ENCODE measurements at regions not wholly inside any gene's neighbourhood (a gene's known extent, or its start where the extent isn't known, plus 50 kb on each side); places are given as distances from the start of the nearest gene placed in this dataset.

GRCh38 chr9:26261503-26262330, 583.5 kb upstream of the TUSC1 start (continued):
- TF ChIP-seq, protein P1, sequence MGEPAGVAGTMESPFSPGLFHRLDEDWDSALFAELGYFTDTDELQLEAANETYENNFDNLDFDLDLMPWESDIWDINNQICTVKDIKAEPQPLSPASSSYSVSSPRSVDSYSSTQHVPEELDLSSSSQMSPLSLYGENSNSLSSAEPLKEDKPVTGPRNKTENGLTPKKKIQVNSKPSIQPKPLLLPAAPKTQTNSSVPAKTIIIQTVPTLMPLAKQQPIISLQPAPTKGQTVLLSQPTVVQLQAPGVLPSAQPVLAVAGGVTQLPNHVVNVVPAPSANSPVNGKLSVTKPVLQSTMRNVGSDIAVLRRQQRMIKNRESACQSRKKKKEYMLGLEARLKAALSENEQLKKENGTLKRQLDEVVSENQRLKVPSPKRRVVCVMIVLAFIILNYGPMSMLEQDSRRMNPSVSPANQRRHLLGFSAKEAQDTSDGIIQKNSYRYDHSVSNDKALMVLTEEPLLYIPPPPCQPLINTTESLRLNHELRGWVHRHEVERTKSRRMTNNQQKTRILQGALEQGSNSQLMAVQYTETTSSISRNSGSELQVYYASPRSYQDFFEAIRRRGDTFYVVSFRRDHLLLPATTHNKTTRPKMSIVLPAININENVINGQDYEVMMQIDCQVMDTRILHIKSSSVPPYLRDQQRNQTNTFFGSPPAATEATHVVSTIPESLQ (CRISPR knock-in tag; IDR thresholded peaks at IDR 0.05) = no peak

GRCh38 chr9:26260238-26260637, 582.0 kb upstream of the TUSC1 start:
- peaks cover 4% of the 10 kb centered on the region; the same call in 1 of the 2 replicates for H3K36me3 Mint-ChIP-seq
- H3K4me1 Mint-ChIP-seq = peaks cover 6% of the 10 kb centered on the region
- DNase-seq (ENCODE audit: low spot score) = no peak
- H3K4me3 Mint-ChIP-seq = no peak overlapping the region
- peaks cover 33% of the 10 kb centered on the region for H3K9me3 Mint-ChIP-seq
- ChIA-PET CTCF (no interaction called here), POLR2A (no interaction called here)
- ATAC-seq = no peak
- no peaks in the 10 kb centered on the region; the same call in none of the 2 replicates for H3K27me3 Mint-ChIP-seq (ENCODE audit: low read depth)
- no peak overlapping the region for H3K27ac Mint-ChIP-seq
- TF ChIP-seq ATF3 (CRISPR knock-in tag; conservative IDR thresholded peaks at IDR 0.05) = no peak
- no peak for TF ChIP-seq TCF7 (CRISPR knock-in tag; IDR thresholded peaks at IDR 0.05; ENCODE audit: low read depth)
- no peak for TF ChIP-seq NR2C2 (CRISPR knock-in tag; IDR thresholded peaks at IDR 0.05)
- no peak for TF ChIP-seq CREB1 (CRISPR knock-in tag; IDR thresholded peaks at IDR 0.05)
- no peak for TF ChIP-seq RELA (CRISPR knock-in tag; IDR thresholded peaks at IDR 0.05; ENCODE audit: borderline replicate concordance)
- no peak for TF ChIP-seq GTF2I (CRISPR knock-in tag; conservative IDR thresholded peaks at IDR 0.05)
- TF ChIP-seq, protein P2, sequence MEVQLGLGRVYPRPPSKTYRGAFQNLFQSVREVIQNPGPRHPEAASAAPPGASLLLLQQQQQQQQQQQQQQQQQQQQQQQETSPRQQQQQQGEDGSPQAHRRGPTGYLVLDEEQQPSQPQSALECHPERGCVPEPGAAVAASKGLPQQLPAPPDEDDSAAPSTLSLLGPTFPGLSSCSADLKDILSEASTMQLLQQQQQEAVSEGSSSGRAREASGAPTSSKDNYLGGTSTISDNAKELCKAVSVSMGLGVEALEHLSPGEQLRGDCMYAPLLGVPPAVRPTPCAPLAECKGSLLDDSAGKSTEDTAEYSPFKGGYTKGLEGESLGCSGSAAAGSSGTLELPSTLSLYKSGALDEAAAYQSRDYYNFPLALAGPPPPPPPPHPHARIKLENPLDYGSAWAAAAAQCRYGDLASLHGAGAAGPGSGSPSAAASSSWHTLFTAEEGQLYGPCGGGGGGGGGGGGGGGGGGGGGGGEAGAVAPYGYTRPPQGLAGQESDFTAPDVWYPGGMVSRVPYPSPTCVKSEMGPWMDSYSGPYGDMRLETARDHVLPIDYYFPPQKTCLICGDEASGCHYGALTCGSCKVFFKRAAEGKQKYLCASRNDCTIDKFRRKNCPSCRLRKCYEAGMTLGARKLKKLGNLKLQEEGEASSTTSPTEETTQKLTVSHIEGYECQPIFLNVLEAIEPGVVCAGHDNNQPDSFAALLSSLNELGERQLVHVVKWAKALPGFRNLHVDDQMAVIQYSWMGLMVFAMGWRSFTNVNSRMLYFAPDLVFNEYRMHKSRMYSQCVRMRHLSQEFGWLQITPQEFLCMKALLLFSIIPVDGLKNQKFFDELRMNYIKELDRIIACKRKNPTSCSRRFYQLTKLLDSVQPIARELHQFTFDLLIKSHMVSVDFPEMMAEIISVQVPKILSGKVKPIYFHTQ (CRISPR knock-in tag; IDR thresholded peaks at IDR 0.05) = no peak
- TF ChIP-seq GABPB1 (CRISPR knock-in tag; IDR thresholded peaks at IDR 0.05) = no peak
- TF ChIP-seq, protein P3, sequence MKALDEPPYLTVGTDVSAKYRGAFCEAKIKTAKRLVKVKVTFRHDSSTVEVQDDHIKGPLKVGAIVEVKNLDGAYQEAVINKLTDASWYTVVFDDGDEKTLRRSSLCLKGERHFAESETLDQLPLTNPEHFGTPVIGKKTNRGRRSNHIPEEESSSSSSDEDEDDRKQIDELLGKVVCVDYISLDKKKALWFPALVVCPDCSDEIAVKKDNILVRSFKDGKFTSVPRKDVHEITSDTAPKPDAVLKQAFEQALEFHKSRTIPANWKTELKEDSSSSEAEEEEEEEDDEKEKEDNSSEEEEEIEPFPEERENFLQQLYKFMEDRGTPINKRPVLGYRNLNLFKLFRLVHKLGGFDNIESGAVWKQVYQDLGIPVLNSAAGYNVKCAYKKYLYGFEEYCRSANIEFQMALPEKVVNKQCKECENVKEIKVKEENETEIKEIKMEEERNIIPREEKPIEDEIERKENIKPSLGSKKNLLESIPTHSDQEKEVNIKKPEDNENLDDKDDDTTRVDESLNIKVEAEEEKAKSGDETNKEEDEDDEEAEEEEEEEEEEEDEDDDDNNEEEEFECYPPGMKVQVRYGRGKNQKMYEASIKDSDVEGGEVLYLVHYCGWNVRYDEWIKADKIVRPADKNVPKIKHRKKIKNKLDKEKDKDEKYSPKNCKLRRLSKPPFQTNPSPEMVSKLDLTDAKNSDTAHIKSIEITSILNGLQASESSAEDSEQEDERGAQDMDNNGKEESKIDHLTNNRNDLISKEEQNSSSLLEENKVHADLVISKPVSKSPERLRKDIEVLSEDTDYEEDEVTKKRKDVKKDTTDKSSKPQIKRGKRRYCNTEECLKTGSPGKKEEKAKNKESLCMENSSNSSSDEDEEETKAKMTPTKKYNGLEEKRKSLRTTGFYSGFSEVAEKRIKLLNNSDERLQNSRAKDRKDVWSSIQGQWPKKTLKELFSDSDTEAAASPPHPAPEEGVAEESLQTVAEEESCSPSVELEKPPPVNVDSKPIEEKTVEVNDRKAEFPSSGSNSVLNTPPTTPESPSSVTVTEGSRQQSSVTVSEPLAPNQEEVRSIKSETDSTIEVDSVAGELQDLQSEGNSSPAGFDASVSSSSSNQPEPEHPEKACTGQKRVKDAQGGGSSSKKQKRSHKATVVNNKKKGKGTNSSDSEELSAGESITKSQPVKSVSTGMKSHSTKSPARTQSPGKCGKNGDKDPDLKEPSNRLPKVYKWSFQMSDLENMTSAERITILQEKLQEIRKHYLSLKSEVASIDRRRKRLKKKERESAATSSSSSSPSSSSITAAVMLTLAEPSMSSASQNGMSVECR (CRISPR knock-in tag; IDR thresholded peaks at IDR 0.05; ENCODE audit: borderline replicate concordance) = no peak
- TF ChIP-seq ESRRA (CRISPR knock-in tag; IDR thresholded peaks at IDR 0.05; ENCODE audit: borderline replicate concordance) = no peak
- no peak for TF ChIP-seq ZNF512 (CRISPR knock-in tag; IDR thresholded peaks at IDR 0.05; ENCODE audit: borderline replicate concordance)
- no peak for TF ChIP-seq ZNF219 (CRISPR knock-in tag; IDR thresholded peaks at IDR 0.05; ENCODE audit: borderline replicate concordance)
- TF ChIP-seq, protein P4, sequence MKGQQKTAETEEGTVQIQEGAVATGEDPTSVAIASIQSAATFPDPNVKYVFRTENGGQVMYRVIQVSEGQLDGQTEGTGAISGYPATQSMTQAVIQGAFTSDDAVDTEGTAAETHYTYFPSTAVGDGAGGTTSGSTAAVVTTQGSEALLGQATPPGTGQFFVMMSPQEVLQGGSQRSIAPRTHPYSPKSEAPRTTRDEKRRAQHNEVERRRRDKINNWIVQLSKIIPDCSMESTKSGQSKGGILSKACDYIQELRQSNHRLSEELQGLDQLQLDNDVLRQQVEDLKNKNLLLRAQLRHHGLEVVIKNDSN (CRISPR knock-in tag; IDR thresholded peaks at IDR 0.05) = no peak
- no peak for TF ChIP-seq RORB (CRISPR knock-in tag; IDR thresholded peaks at IDR 0.05)
